Effector memory CD8-positive, alpha-beta T cell (primary cell): ENCODE measurements at regions not wholly inside any gene's neighbourhood (a gene's known extent, or its start where the extent isn't known, plus 50 kb on each side); places are given as distances from the start of the nearest gene placed in this dataset.
"Not testable (repeated sequence)": the region's sequence is repeated elsewhere in the genome, so short reads cannot be mapped to it uniquely, and the experiment has no call there.

Experiments used
- ATAC-seq: fragments of 150-1000 bp; cut with Tn5 transposase; replicated peaks from 2 replicates; pipeline ENCODE4 v1.10.0; 2021; ENCODE audit warnings: mild to moderate bottlenecking, moderate library complexity
- DNase-seq, 3 experiments: peaks; one replicate each; pipeline ENCODE4 v3.0.0; 2021
- H3K27ac Mint-ChIP-seq, 2 donors: one replicate each; pipeline ENCODE4 v1.8.0; 2022; ENCODE audit warnings: mild to moderate bottlenecking in 2 of 2, mixed read lengths in 2 of 2, moderate library complexity in 2 of 2
- H3K27me3 Mint-ChIP-seq, 2 donors: one replicate each; pipeline ENCODE4 v1.8.0; 2022; ENCODE audit warnings: mixed read lengths in 2 of 2
- H3K36me3 Mint-ChIP-seq: one replicate; pipeline ENCODE4 v1.8.0; 2022; ENCODE audit warnings: mild to moderate bottlenecking, moderate library complexity, mixed read lengths; ENCODE audit not compliant: insufficient read depth
- H3K4me1 Mint-ChIP-seq, 2 donors: one replicate each; pipeline ENCODE4 v1.8.0; 2022; ENCODE audit warnings: low read depth in 2 of 2, mixed read lengths in 2 of 2
- H3K4me3 Mint-ChIP-seq, 2 donors: one replicate each; pipeline ENCODE4 v1.8.0; 2022; ENCODE audit warnings: mild to moderate bottlenecking in 2 of 2, mixed read lengths in 2 of 2, moderate library complexity in 2 of 2
- H3K9me3 Mint-ChIP-seq, 2 donors: one replicate each; pipeline ENCODE4 v1.8.0; 2022; ENCODE audit warnings: mixed read lengths in 2 of 2

DNA sequence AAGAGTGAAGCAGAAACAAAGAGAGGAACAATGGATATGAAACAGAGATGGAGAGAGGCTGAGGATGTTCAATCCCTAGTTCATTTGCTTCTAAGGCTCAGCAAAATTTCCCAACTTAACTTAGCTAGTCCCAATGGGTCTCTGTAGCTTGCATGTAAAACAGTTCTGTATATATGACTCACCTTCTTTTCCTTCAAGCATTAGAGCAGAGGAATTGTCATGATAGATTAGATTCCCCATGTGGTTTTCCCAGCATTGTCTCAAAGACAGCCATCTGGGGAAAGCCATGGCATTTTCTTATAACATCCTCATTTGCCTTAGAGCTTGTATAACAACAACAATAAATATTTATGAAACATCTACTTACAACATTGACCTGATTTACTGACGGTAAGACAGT lies 93.9 kb upstream of the GATB start:
- H3K9me3 Mint-ChIP-seq: no peaks in the 10 kb centered on the region
- no peaks in the 10 kb centered on the region for H3K36me3 Mint-ChIP-seq
- ATAC-seq (no peak), DNase-seq (no peak)
- no peak overlapping the region for H3K4me3 Mint-ChIP-seq
- peaks cover 18 to 30% of the 10 kb centered on the region in 2 donors for H3K27me3 Mint-ChIP-seq
- peaks cover 4% of the 10 kb centered on the region in 2 donors for H3K4me1 Mint-ChIP-seq
- H3K27ac Mint-ChIP-seq: no peak overlapping the region

DNA sequence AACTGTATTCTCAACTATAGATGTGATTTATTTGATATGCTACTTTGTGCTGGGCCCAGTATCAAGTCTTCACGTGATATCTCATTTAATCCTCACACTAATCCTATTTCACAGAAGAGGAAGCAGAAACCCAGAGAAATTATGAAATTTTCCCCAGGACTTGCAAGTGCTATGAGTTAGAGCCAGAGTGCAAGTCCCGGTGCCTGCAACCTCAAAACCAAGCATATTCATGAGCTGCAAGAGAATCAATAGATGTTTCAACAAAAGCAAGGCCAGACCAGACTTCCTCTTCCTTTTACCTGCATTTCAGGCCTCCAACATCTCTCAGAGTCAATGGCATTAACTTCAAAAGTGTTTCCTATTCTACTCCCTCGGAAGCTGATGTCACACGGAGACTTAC lies 92.2 kb upstream of the GATB start:
- no peak for ATAC-seq

DNA sequence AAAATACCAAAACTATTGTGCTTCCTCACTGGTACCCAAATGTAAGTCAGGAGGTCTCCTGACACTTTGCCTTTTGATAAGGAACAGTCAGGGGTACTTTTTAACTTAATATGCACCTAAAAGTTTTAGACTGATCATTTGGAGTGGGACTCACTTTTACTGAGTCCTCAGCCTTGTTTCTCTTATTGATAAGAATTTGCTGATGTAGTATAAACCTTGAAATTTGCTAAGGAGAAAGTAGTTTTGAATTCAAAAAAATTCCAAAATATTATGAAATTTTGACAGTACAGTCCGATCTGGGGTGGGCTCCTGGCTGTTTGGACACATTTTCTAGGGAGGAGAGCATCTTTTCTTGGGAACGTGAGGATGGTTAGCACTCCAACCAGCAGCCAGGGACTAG lies 91.4 kb upstream of the GATB start:
- Mint-ChIP-seq H3K27me3 (peaks cover 24 to 26% of the 10 kb centered on the region in 2 donors), H3K27ac (no peak overlapping the region), H3K4me1 (peaks cover 0 to 2% of the 10 kb centered on the region in 2 donors), H3K4me3 (no peak overlapping the region), H3K9me3 (no peaks in the 10 kb centered on the region), H3K36me3 (no peaks in the 10 kb centered on the region)
- no peak for DNase-seq
- ATAC-seq: no peak

More for the DNA sequence above, 92.2 kb upstream of the GATB start:
- Mint-ChIP-seq H3K27me3 (peaks cover 25 to 32% of the 10 kb centered on the region in 2 donors), H3K4me3 (no peak overlapping the region), H3K36me3 (no peaks in the 10 kb centered on the region), H3K4me1 (peaks cover 4% of the 10 kb centered on the region in 2 donors), H3K9me3 (no peaks in the 10 kb centered on the region), H3K27ac (no peak overlapping the region)
- no peak for DNase-seq

DNA sequence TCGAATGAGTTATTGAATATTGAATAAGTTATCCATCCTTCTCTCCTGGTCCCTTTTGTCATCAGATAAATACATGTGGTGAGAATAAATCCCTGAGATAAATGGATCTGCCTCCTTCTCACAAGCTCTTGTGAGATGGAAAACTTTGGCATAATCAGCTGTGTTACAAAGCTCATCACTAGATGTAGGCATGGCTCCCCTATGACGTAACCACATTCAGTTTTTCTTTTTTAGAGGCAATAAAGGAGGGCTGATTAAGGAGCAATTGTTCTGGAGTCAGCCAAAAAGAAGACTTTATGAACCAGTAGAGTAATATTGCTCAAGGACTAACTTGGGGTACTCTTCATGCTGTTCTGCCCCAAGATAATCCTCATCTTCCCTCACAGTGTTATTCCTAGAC lies 90.5 kb upstream of the GATB start:
- Mint-ChIP-seq H3K27ac (no peak overlapping the region), H3K36me3 (no peaks in the 10 kb centered on the region), H3K27me3 (peaks cover 26% of the 10 kb centered on the region in 2 donors), H3K4me1 (peaks cover 0 to 2% of the 10 kb centered on the region in 2 donors), H3K4me3 (no peak overlapping the region), H3K9me3 (no peaks in the 10 kb centered on the region)
- ATAC-seq (no peak), DNase-seq (no peak)

DNA sequence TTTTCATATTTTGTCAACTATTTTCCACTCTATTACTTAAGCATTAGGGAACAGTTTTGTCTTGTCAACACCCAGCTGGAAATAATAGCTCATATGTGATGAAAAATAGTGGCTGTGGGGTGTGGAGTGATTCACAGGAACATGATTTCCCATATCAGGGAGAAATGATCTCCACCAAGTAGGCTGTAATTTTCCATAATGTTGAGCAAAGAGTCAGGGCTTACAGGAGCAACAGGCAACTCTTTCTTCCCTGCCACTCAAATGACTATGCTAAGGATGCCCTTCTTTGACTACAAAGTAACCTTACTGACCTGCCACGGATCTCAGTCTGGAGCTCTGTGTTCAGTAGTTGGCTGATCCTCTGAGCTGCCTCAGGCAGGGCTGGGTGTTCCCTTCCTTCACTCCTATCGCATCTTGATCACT lies 90.0 kb upstream of the GATB start:
- no peak for DNase-seq

DNA sequence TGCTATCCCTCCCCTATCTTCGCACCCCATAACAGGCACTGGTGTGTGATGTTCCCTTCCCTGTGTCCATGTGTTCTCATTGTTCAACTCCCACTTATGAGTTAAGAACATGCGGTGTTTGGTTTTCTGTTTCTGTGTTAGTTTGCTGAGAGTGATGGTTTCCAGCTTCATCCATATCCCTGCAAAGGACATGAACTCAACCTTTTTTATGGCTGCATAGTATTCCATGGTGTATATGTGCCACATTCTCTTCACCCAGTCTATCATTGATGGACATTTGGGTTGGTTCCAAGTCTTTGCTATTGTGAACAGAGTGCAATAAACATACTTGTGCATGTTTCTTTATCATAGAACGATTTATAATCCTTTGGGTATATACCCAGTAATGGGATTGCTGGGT lies 84.7 kb upstream of the GATB start:
- not testable (repeated sequence) for ATAC-seq, H3K9me3 Mint-ChIP-seq, DNase-seq, H3K27ac Mint-ChIP-seq, H3K36me3 Mint-ChIP-seq, H3K4me3 Mint-ChIP-seq, H3K4me1 Mint-ChIP-seq
- H3K27me3 Mint-ChIP-seq: peaks cover 15 to 32% of the 10 kb centered on the region in 2 donors

More for the DNA sequence above, 90.0 kb upstream of the GATB start:
- no peak overlapping the region for H3K27ac Mint-ChIP-seq
- ATAC-seq: no peak
- H3K27me3 Mint-ChIP-seq: peaks cover 26% of the 10 kb centered on the region in 2 donors
- H3K4me3 Mint-ChIP-seq: no peak overlapping the region
- no peaks in the 10 kb centered on the region for H3K36me3 Mint-ChIP-seq
- peaks cover 0 to 2% of the 10 kb centered on the region in 2 donors for H3K4me1 Mint-ChIP-seq
- no peaks in the 10 kb centered on the region for H3K9me3 Mint-ChIP-seq

DNA sequence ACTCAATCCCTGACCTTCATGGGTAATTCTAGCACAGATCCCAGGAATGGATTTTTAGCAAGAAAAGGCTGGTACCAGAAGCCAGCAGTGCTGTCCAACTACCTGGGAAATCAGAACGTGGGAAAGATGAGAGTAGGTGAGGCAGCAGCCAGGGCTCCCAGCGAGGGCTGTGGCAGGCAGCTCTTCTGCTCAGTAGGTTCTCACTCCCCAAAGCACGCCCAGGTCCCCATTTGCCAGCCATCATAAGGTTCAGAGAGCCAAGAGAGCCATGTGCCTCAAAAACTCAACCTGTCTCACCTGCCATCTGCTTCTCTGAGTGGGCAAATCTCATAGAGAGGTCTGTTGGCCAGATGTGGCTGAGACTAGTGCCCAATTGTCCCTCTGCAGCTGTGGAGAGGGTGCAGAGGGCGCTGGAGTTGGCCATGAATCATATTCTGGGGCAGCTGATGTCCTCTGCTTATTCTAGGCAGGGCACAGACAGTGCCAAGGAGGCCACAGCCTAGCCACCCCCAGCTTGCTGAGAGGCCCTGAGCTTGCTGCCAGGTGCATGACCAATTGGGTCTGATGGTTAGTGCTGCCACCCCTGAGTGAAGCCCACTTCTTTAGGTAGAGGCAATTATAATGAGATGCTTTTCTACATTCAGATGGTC lies 81.7 kb upstream of the GATB start:
- ATAC-seq (no peak), DNase-seq (no peak)
- H3K36me3 Mint-ChIP-seq: no peaks in the 10 kb centered on the region
- H3K4me1 Mint-ChIP-seq: no peaks in the 10 kb centered on the region
- H3K27ac Mint-ChIP-seq: no peak overlapping the region
- no peaks in the 10 kb centered on the region for H3K9me3 Mint-ChIP-seq
- H3K4me3 Mint-ChIP-seq: no peak overlapping the region
- H3K27me3 Mint-ChIP-seq: peaks cover 16 to 26% of the 10 kb centered on the region in 2 donors

DNA sequence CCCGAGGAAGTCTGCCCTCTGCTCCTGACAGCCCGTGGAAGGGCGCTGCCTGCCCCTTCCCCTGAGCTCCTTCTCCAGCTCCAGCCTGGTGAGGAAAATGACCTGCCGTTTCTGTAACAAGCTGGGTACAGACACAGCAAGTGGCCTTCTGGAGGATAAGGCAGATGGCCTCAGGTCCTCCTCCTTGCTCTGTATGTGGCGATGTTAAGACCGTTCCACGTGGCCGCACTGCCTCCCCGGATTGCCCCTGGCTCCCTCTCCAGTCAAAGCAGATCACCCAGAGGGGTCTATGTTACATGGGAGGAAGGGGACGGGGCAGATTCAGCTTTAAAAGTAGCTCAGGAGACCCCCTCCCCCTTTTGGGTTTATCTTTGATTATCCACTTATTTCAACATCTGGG lies 80.3 kb upstream of the GATB start:
- no peak for DNase-seq
- Mint-ChIP-seq H3K27me3 (peaks cover 16 to 24% of the 10 kb centered on the region in 2 donors), H3K9me3 (no peaks in the 10 kb centered on the region), H3K27ac (no peak overlapping the region), H3K36me3 (no peaks in the 10 kb centered on the region), H3K4me1 (no peaks in the 10 kb centered on the region), H3K4me3 (no peak overlapping the region)
- no peak for ATAC-seq

DNA sequence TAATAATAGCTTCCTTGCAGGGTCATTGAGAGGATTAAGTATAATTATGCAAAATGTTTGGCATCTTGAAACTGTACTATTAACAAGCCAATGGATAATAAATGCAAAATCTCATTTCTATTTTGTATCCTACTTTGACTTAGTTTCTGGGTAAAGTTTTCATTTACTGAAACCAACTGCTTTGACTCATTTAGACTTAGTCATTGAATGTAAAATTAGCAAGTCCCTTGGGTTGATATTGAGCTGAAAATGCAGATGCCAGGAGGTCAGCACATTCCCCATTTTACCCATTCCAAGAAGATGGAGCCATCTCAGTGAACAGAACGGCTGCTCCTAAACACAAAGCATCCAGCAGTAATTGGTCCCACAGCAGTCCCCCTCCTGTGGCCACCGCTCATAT lies 74.7 kb upstream of the GATB start:
- Mint-ChIP-seq H3K4me3 (no peak overlapping the region), H3K27ac (no peak overlapping the region), H3K36me3 (no peaks in the 10 kb centered on the region), H3K9me3 (no peaks in the 10 kb centered on the region), H3K27me3 (peaks cover 5 to 11% of the 10 kb centered on the region in 2 donors), H3K4me1 (no peaks in the 10 kb centered on the region)
- DNase-seq (no peak), ATAC-seq (no peak)

DNA sequence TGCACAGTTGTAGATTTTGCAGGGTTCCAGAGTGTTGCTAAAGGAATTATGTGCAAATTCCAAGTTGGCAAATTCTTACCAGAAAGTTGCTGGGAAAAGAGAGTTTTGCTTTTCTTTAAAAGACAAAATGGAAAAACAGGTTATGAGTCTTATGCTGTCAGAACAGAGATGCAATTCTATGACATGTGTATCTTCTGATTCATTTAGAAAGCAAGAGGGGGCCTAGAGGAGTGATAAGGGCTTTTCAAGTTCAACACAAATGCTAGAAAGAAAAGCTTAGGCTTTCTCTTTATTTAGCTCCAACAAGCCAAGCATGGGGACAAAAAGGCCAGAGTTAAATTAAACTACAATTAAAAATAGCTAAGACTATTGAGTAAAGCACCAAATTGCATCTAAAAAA lies 72.4 kb upstream of the GATB start:
- Mint-ChIP-seq H3K9me3 (no peaks in the 10 kb centered on the region), H3K4me1 (no peaks in the 10 kb centered on the region), H3K4me3 (no peak overlapping the region), H3K36me3 (no peaks in the 10 kb centered on the region), H3K27ac (no peak overlapping the region), H3K27me3 (peaks cover 6 to 10% of the 10 kb centered on the region in 2 donors)
- DNase-seq: no peak
- no peak for ATAC-seq

DNA sequence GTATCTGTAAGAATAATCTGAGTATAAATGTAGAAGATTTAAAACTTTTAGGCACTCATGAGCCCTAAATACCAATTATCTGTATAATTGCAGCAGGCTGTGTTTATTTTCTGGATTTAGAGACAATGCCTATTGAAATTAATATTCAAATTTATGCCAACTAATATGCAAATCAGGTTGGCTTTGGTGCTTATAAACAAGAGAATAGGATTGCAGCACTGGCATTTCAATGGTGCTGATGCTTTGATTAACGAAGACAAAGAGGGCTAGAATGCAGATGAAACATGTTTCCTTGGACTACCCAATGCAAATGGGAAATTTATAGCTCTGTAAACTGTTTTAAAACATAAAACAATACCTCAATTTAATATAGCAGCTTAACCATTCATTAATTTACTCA lies 70.7 kb upstream of the GATB start:
- Mint-ChIP-seq H3K27me3 (peaks cover 0 to 6% of the 10 kb centered on the region in 2 donors), H3K27ac (no peak overlapping the region), H3K9me3 (no peaks in the 10 kb centered on the region), H3K36me3 (no peaks in the 10 kb centered on the region), H3K4me3 (no peak overlapping the region), H3K4me1 (no peaks in the 10 kb centered on the region)
- no peak for ATAC-seq
- DNase-seq: no peak

DNA sequence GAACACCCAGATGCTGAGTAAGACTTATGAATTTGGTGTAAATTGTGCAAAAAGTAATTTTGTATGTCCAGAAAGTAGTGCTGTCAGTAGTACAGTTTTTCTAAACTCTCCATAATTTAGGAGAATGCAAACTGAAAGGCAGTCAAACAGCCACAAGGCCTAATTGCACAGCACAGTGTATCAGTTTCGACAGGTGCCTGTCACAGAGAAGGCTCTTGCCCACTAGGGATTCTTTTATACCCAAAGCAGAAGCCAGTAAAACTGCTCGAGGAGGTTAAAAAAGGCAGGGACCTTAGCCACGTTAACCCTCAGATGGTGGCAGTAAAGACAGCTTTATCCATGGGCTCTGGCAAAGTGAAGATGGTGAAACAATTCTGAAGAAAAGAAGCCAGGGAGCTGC lies 69.4 kb upstream of the GATB start:
- no peaks in the 10 kb centered on the region for H3K4me1 Mint-ChIP-seq
- H3K27ac Mint-ChIP-seq: no peak overlapping the region
- no peaks in the 10 kb centered on the region for H3K36me3 Mint-ChIP-seq
- H3K4me3 Mint-ChIP-seq: no peak overlapping the region
- no peak for DNase-seq
- no peaks in the 10 kb centered on the region for H3K9me3 Mint-ChIP-seq
- H3K27me3 Mint-ChIP-seq: peaks cover 0 to 6% of the 10 kb centered on the region in 2 donors
- ATAC-seq: no peak

DNA sequence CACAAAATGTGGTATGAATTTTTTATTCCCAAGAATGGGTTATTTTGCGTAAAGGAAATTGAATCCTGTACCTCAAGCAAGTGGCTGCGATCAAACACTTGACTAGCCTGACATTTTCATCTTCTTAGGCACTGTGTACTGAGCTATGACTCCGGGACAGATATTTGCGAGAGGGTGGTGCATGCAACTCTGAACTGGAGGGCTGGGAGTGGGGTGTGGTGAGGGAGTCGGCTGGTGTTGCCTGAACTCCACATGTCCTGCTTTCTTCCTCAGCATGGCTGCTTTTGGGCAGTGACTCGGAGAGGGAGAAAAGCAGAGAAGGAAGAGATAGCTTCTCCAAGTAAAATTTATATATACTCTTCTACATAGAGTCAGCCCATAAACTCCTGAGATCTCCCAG lies 68.5 kb upstream of the GATB start:
- no peaks in the 10 kb centered on the region for H3K4me1 Mint-ChIP-seq
- H3K9me3 Mint-ChIP-seq: no peaks in the 10 kb centered on the region
- H3K27ac Mint-ChIP-seq: no peak overlapping the region
- no peak for ATAC-seq
- DNase-seq: no peak
- H3K4me3 Mint-ChIP-seq: no peak overlapping the region
- no peaks in the 10 kb centered on the region for H3K36me3 Mint-ChIP-seq
- H3K27me3 Mint-ChIP-seq: peaks cover 0 to 6% of the 10 kb centered on the region in 2 donors

DNA sequence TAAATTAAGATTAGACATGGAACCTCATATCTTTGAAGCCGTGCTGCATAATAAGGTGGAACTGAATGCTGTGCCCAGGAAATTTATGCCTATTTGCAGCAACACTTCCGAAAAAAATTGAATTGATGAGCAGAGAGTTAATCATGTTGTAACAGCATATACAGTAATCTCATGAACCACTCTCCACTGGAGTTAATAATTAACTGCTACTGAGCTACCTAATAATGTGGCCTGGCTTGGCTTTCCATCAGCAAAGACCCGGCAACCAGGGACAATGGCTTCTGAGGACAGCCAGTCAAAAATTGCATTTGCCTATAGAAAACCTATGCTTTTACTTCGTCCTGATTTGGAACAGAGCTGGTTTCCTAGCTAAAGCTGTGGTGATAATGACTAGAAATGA lies 63.8 kb upstream of the GATB start:
- no peaks in the 10 kb centered on the region for H3K9me3 Mint-ChIP-seq
- no peaks in the 10 kb centered on the region for H3K36me3 Mint-ChIP-seq
- no peak overlapping the region for H3K4me3 Mint-ChIP-seq
- DNase-seq (no peak), ATAC-seq (no peak)
- H3K27ac Mint-ChIP-seq: no peak overlapping the region
- H3K4me1 Mint-ChIP-seq: no peaks in the 10 kb centered on the region
- H3K27me3 Mint-ChIP-seq: peaks cover 22 to 26% of the 10 kb centered on the region in 2 donors
